H1 (cell line): ENCODE measurements at regions not wholly inside any gene's neighbourhood (a gene's known extent, or its start where the extent isn't known, plus 50 kb on each side); places are given as distances from the start of the nearest gene placed in this dataset.

Experiments
- BRCA1 ChIP-seq: IDR thresholded peaks from 2 replicates; pipeline ENCODE4 v1.6.1; 2012; ENCODE audit warnings: low read depth, low read length, improper control_type of control experiment
- EGR1 ChIP-seq: IDR thresholded peaks from 2 replicates; pipeline ENCODE4 v1.6.1; 2011; ENCODE audit warnings: low read depth, low read length, borderline replicate concordance
- EZH2 ChIP-seq: fragments of 200-600 bp; sonication (generic); IDR thresholded peaks from 2 replicates; pipeline ENCODE4 v1.7.1; 2012; ENCODE audit warnings: low read depth, mild to moderate bottlenecking, moderate library complexity, low read length, inconsistent platforms; ENCODE audit not compliant: severe bottlenecking
- JUND ChIP-seq: IDR thresholded peaks from 2 replicates; pipeline ENCODE4 v1.6.1; 2011; ENCODE audit warnings: mild to moderate bottlenecking, improper control_type of control experiment, low read length
- POLR2A ChIP-seq, 2 experiments: IDR thresholded peaks; 1 replicate in 1 of 2; 2 replicates in 1 of 2; pipeline ENCODE4 v1.6.1; 2011; ENCODE audit warnings: low read depth in 2 of 2, low read length in 2 of 2, mild to moderate bottlenecking in 2 of 2; ENCODE audit errors: control extremely low read depth in 1 of 2
- TAF1 ChIP-seq: IDR thresholded peaks from 2 replicates; pipeline ENCODE4 v1.6.1; 2011; ENCODE audit warnings: mild to moderate bottlenecking, low read depth, low read length
- TCF12 ChIP-seq: IDR thresholded peaks from 2 replicates; pipeline ENCODE4 v1.6.1; 2011; ENCODE audit warnings: low read depth, mild to moderate bottlenecking, low read length
- TF ChIP-seq, protein P1 (sequence below), 3 experiments: IDR thresholded peaks; 1 replicate in 2 of 3; 2 replicates in 1 of 3; pipeline versions ENCODE4 v1.5.1 to v1.6.1; 2011; ENCODE audit warnings: low read length in 3 of 3, mild to moderate bottlenecking in 3 of 3, inconsistent platforms in 2 of 3, low read depth in 1 of 3, moderate library complexity in 1 of 3; ENCODE audit not compliant: insufficient read depth in 1 of 3; ENCODE audit errors: control extremely low read depth in 1 of 3

GRCh38 chr2:150792780-150793300, 305.4 kb upstream of the RND3 start:
- TF ChIP-seq POLR2A (IDR thresholded peaks at IDR 0.05; ENCODE audit: control extremely low read depth in 1 of 2, low read depth in 2 of 2, low read length in 2 of 2) (no peak), TAF1 (no peak), EGR1 (no peak), JUND (no peak), BRCA1 (no peak), TCF12 (no peak), EZH2 (no peak)
- TF ChIP-seq, protein P1, sequence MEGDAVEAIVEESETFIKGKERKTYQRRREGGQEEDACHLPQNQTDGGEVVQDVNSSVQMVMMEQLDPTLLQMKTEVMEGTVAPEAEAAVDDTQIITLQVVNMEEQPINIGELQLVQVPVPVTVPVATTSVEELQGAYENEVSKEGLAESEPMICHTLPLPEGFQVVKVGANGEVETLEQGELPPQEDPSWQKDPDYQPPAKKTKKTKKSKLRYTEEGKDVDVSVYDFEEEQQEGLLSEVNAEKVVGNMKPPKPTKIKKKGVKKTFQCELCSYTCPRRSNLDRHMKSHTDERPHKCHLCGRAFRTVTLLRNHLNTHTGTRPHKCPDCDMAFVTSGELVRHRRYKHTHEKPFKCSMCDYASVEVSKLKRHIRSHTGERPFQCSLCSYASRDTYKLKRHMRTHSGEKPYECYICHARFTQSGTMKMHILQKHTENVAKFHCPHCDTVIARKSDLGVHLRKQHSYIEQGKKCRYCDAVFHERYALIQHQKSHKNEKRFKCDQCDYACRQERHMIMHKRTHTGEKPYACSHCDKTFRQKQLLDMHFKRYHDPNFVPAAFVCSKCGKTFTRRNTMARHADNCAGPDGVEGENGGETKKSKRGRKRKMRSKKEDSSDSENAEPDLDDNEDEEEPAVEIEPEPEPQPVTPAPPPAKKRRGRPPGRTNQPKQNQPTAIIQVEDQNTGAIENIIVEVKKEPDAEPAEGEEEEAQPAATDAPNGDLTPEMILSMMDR (IDR thresholded peaks at IDR 0.05; ENCODE audit: control extremely low read depth in 1 of 3, insufficient read depth in 1 of 3, low read depth in 1 of 3, low read length in 3 of 3), result no peak
